ENCODE measurements at regions not wholly inside any gene's neighbourhood (a gene's known extent, or its start where the extent isn't known, plus 50 kb on each side); places are given as distances from the start of the nearest gene placed in this dataset.
A peak's percentile ranks its signal among the peaks of the same experiment; 100 is the strongest.

DNA sequence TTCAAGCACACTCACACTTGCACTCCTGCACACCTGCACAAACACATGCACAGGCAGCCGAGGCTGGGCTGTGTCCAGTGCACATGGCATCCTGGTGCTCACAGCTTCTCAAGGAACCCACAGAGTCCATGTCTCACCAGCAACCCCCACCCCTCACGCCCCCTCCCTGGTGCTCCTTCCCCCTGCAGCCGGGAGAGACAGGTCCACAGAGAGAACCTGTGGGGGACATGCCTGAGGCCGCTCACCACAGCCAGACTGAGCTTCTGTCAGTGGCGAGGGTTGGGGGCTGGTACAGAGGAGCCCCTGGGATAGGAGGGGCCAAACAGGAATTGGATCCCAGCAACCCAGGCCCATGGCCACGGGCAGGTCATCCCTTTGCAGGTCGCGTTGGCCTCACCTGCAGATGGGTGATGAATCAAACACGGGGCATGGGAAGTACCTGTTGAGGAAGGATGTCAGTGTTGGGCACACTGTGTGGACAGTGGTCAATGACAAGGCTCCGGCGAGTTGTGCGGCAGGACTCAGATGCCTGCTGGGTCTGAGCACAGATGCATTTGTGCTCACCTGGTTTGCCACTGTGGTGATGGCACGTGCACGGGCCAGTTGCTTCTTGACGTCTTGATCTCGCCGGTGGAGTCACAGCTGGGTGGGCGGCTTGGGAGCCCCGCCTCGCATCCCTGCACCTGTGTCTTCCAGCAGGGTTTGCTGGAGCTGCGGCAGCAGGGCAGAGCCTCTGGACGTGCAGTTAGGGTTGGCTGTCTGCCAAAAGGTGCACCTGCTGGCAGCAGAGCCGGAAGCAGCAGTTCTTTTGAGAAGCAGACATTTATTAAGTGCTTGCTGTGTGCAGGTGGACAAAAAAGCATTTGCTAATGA lies 113.0 kb downstream of the ERMARD start:
- no peak overlapping the region for H3K14ac ChIP-seq (ENCODE audit: low read length in 2 of 2)
- H2BK15ac ChIP-seq (ENCODE audit: low read depth, poor library complexity, severe bottlenecking), result no peak overlapping the region
- H4K91ac ChIP-seq (ENCODE audit: low read length), result no peak overlapping the region
- H3K27me3 ChIP-seq (ENCODE audit: control insufficient read depth in 1 of 2, insufficient read depth in 1 of 2, low read length in 2 of 2), result peaks cover 0 to 19% of the 10 kb centered on the region in 2 experiments
- no peaks in the 10 kb centered on the region for H3K79me1 ChIP-seq (replicated peaks; ENCODE audit: low read length, poor library complexity, severe bottlenecking)
- H2BK5ac ChIP-seq (ENCODE audit: low read depth, low read length, poor library complexity, severe bottlenecking), result no peak overlapping the region
- DNase-seq, result no peak
- no peak overlapping the region for H2BK12ac ChIP-seq (ENCODE audit: low read length in 2 of 2)
- no peaks in the 10 kb centered on the region for H3K36me3 ChIP-seq (ENCODE audit: control insufficient read depth in 1 of 2, insufficient read depth in 2 of 2, low read depth in 1 of 2, low read length in 2 of 2)
- no peaks in the 10 kb centered on the region for H3K9me3 ChIP-seq (ENCODE audit: control insufficient read depth, low read length)
- H2AFZ ChIP-seq (ENCODE audit: low read depth, low read length), result no peak overlapping the region
- H3K4me2 ChIP-seq (ENCODE audit: low read length, poor library complexity, severe bottlenecking), result no peak overlapping the region
- no peak overlapping the region for H3K9ac ChIP-seq (ENCODE audit: low read length)
- H2AK5ac ChIP-seq (ENCODE audit: low read length, severe bottlenecking), result no peak overlapping the region
- no peak overlapping the region for H3K4ac ChIP-seq (ENCODE audit: low read depth in 1 of 2, low read length in 2 of 2)
- no peak overlapping the region for H4K8ac ChIP-seq (ENCODE audit: low read length)
- H3K4me1 ChIP-seq (ENCODE audit: control insufficient read depth, insufficient read depth, low read depth, low read length), result peaks cover 2% of the 10 kb centered on the region
- no peak overlapping the region for H3K18ac ChIP-seq (ENCODE audit: low read depth in 1 of 2, low read length in 2 of 2)
- no peak overlapping the region for H3K23ac ChIP-seq (ENCODE audit: low read length in 2 of 2)
- H2BK120ac ChIP-seq (ENCODE audit: low read depth, low read length), result no peak overlapping the region
- WGBS, result 89% methylated on average over 22 of the region's 23 CpGs
- H3K4me3 ChIP-seq (ENCODE audit: insufficient read depth in 1 of 2, low read depth in 1 of 2, low read length in 2 of 2), result no peak overlapping the region
- no peak overlapping the region for H3K27ac ChIP-seq (ENCODE audit: low read length, poor library complexity, severe bottlenecking)

DNA sequence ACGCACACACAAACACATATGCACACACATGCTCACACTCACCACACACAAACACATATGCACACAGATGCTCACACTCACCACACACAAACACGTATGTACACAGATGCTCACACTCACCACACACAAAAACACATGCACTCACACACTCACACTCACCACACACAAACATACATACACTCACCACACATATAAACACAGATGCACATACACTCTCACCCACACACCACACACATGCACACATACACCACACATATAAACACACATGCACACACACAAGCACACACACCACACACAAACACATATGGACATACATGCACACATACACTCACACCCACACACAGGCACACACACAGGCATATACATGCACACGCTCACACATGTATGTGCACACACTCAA lies 112.3 kb downstream of the ERMARD start:
- no peak overlapping the region for H2AFZ ChIP-seq (ENCODE audit: low read depth, low read length)
- H2BK5ac ChIP-seq (ENCODE audit: low read depth, low read length, poor library complexity, severe bottlenecking), result no peak overlapping the region
- no peak overlapping the region for H3K9ac ChIP-seq (ENCODE audit: low read length)
- H2BK15ac ChIP-seq (ENCODE audit: low read depth, poor library complexity, severe bottlenecking), result no peak overlapping the region
- H3K14ac ChIP-seq (ENCODE audit: low read length in 2 of 2), result no peak overlapping the region
- H2AK5ac ChIP-seq (ENCODE audit: low read length, severe bottlenecking), result no peak overlapping the region
- H4K8ac ChIP-seq (ENCODE audit: low read length), result no peak overlapping the region
- no peak overlapping the region for H3K4me2 ChIP-seq (ENCODE audit: low read length, poor library complexity, severe bottlenecking)
- no peak overlapping the region for H3K4ac ChIP-seq (ENCODE audit: low read depth in 1 of 2, low read length in 2 of 2)
- DNase-seq, result no peak
- H3K9me3 ChIP-seq (ENCODE audit: control insufficient read depth, low read length), result no peaks in the 10 kb centered on the region
- no peaks in the 10 kb centered on the region for H3K36me3 ChIP-seq (ENCODE audit: control insufficient read depth in 1 of 2, insufficient read depth in 2 of 2, low read depth in 1 of 2, low read length in 2 of 2)
- no peak overlapping the region for H2BK12ac ChIP-seq (ENCODE audit: low read length in 2 of 2)
- WGBS, result 88% methylated on average over 3 of the region's 3 CpGs
- H4K91ac ChIP-seq (ENCODE audit: low read length), result peak overlapping the region; percentile 12
- no peak overlapping the region for H3K23ac ChIP-seq (ENCODE audit: low read length in 2 of 2)
- no peak overlapping the region for H3K27ac ChIP-seq (ENCODE audit: low read length, poor library complexity, severe bottlenecking)
- peaks cover 0 to 19% of the 10 kb centered on the region in 2 experiments for H3K27me3 ChIP-seq (ENCODE audit: control insufficient read depth in 1 of 2, insufficient read depth in 1 of 2, low read length in 2 of 2)
- no peaks in the 10 kb centered on the region for H3K79me1 ChIP-seq (replicated peaks; ENCODE audit: low read length, poor library complexity, severe bottlenecking)
- H3K4me1 ChIP-seq (ENCODE audit: control insufficient read depth, insufficient read depth, low read depth, low read length), result peaks cover 2% of the 10 kb centered on the region
- no peak overlapping the region for H2BK120ac ChIP-seq (ENCODE audit: low read depth, low read length)
- no peak overlapping the region for H3K4me3 ChIP-seq (ENCODE audit: insufficient read depth in 1 of 2, low read depth in 1 of 2, low read length in 2 of 2)
- H3K18ac ChIP-seq (ENCODE audit: low read depth in 1 of 2, low read length in 2 of 2), result no peak overlapping the region

DNA sequence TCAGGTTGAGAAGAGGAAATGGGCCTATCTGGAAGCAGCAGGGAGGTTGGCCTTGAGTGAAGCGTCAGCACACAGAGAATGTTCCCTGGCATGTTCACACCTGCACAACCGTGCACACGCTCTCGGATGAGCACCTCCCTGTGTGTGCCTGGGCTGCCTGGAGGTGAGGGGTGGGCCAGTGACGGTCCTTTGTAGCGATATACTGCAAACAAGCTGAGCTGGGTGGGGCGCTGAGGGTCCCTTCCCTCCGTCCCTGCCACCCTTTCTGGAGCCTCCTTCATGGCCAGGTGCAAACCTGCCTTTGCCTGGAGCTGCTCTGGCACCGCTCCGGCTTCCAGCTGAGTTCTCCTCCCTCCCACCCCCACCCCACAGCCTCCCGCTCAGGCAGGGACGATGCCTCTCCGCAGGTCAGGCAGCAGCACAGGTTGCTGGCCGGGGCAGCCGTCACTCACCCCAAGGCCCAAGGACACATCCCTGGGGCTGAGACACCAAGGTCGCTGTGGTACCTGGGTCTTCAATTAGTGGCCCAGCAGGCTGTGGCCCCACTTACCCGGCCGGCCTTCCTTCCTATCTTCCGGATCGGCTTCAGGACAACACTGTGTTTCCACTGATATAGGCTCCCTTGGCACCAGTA lies 111.6 kb downstream of the ERMARD start:
- Histone ChIP-seq H3K18ac (ENCODE audit: low read depth in 1 of 2, low read length in 2 of 2) (no peak overlapping the region), H3K4ac (ENCODE audit: low read depth in 1 of 2, low read length in 2 of 2) (no peak overlapping the region), H3K23ac (ENCODE audit: low read length in 2 of 2) (no peak overlapping the region), H2AFZ (ENCODE audit: low read depth, low read length) (no peak overlapping the region), H3K14ac (ENCODE audit: low read length in 2 of 2) (no peak overlapping the region), H3K79me1 (replicated peaks; ENCODE audit: low read length, poor library complexity, severe bottlenecking) (no peaks in the 10 kb centered on the region), H2BK15ac (ENCODE audit: low read depth, poor library complexity, severe bottlenecking) (no peak overlapping the region), H4K91ac (ENCODE audit: low read length) (peak overlapping the region; percentile 34), H4K8ac (ENCODE audit: low read length) (no peak overlapping the region), H3K27ac (ENCODE audit: low read length, poor library complexity, severe bottlenecking) (no peak overlapping the region), H2BK5ac (ENCODE audit: low read depth, low read length, poor library complexity, severe bottlenecking) (no peak overlapping the region), H3K27me3 (ENCODE audit: control insufficient read depth in 1 of 2, insufficient read depth in 1 of 2, low read length in 2 of 2) (peaks cover 0 to 15% of the 10 kb centered on the region in 2 experiments), H2BK120ac (ENCODE audit: low read depth, low read length) (no peak overlapping the region), H3K9me3 (ENCODE audit: control insufficient read depth, low read length) (no peaks in the 10 kb centered on the region), H3K4me2 (ENCODE audit: low read length, poor library complexity, severe bottlenecking) (no peak overlapping the region), H3K9ac (ENCODE audit: low read length) (no peak overlapping the region), H3K36me3 (ENCODE audit: control insufficient read depth in 1 of 2, insufficient read depth in 2 of 2, low read depth in 1 of 2, low read length in 2 of 2) (no peaks in the 10 kb centered on the region), H3K4me1 (ENCODE audit: control insufficient read depth, insufficient read depth, low read depth, low read length) (no peaks in the 10 kb centered on the region), H2BK12ac (ENCODE audit: low read length in 2 of 2) (no peak overlapping the region), H2AK5ac (ENCODE audit: low read length, severe bottlenecking) (no peak overlapping the region), H3K4me3 (ENCODE audit: insufficient read depth in 1 of 2, low read depth in 1 of 2, low read length in 2 of 2) (no peak overlapping the region)
- WGBS, result 89% methylated on average over 20 of the region's 20 CpGs
- DNase-seq, result no peak

DNA sequence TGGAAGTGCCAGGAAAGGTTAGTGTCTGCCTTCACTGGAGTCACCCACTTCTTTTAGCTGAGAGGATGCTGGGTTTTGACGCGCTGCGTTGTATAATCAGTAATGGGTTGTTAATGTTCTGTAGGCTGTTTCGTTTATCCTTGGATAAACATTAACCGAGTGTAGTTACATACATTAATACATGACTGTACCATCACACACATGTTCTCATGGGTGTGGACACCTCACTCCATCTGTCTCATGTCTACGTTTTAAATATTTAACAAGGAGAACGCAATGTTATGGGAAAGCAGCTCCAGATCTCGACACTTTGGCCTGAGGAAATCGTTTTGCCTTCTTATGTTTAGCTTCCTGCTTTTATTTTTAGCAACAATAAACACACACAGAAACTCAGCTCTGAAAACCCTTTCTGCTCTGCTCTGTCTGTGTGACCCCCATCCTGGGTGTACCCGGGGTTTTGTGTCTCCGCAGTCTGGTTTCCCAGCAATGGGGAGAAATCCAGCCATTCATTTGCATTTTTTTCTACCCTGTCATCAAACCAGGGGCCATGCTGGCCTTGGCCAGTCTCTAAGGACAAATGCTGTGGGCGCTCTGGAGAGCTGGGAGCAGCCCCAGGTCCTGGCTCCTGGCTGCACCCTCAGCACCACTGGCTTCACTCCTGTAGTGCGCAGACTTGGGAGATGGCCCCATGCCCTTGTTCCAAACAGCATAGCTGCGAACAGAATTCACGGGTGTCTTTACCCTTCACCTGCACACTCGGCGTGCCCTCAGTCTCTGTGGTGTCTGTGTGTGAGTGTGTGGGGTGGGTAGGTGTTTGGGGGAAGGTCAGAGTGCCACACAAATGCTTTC lies 110.8 kb downstream of the ERMARD start:
- no peak overlapping the region for H4K8ac ChIP-seq (ENCODE audit: low read length)
- no peak overlapping the region for H3K4me2 ChIP-seq (ENCODE audit: low read length, poor library complexity, severe bottlenecking)
- peak; percentile 68 for DNase-seq
- 61% methylated on average over 14 of the region's 17 CpGs for WGBS
- H2BK5ac ChIP-seq (ENCODE audit: low read depth, low read length, poor library complexity, severe bottlenecking), result no peak overlapping the region
- H3K79me1 ChIP-seq (replicated peaks; ENCODE audit: low read length, poor library complexity, severe bottlenecking), result no peaks in the 10 kb centered on the region
- H2AFZ ChIP-seq (ENCODE audit: low read depth, low read length), result no peak overlapping the region
- H3K9ac ChIP-seq (ENCODE audit: low read length), result no peak overlapping the region
- H3K23ac ChIP-seq (ENCODE audit: low read length in 2 of 2), result no peak overlapping the region
- H3K18ac ChIP-seq (ENCODE audit: low read depth in 1 of 2, low read length in 2 of 2), result no peak overlapping the region
- no peaks in the 10 kb centered on the region for H3K9me3 ChIP-seq (ENCODE audit: control insufficient read depth, low read length)
- no peak overlapping the region for H2BK15ac ChIP-seq (ENCODE audit: low read depth, poor library complexity, severe bottlenecking)
- H3K27me3 ChIP-seq (ENCODE audit: control insufficient read depth in 1 of 2, insufficient read depth in 1 of 2, low read length in 2 of 2), result peaks cover 0 to 8% of the 10 kb centered on the region in 2 experiments
- H3K27ac ChIP-seq (ENCODE audit: low read length, poor library complexity, severe bottlenecking), result no peak overlapping the region
- H2BK12ac ChIP-seq (ENCODE audit: low read length in 2 of 2), result no peak overlapping the region
- H2AK5ac ChIP-seq (ENCODE audit: low read length, severe bottlenecking), result no peak overlapping the region
- no peak overlapping the region for H2BK120ac ChIP-seq (ENCODE audit: low read depth, low read length)
- H3K36me3 ChIP-seq (ENCODE audit: control insufficient read depth in 1 of 2, insufficient read depth in 2 of 2, low read depth in 1 of 2, low read length in 2 of 2), result no peaks in the 10 kb centered on the region
- no peak overlapping the region for H3K14ac ChIP-seq (ENCODE audit: low read length in 2 of 2)
- H3K4ac ChIP-seq (ENCODE audit: low read depth in 1 of 2, low read length in 2 of 2), result no peak overlapping the region
- H3K4me3 ChIP-seq (ENCODE audit: insufficient read depth in 1 of 2, low read depth in 1 of 2, low read length in 2 of 2), result no peak overlapping the region
- H3K4me1 ChIP-seq (ENCODE audit: control insufficient read depth, insufficient read depth, low read depth, low read length), result no peaks in the 10 kb centered on the region
- peak overlapping the region; percentile 34 for H4K91ac ChIP-seq (ENCODE audit: low read length)

Data from mesenchymal stem cell (in vitro differentiated cells and primary cell).